Ureter (tissue), 1 donor: ENCODE measurements at regions not wholly inside any gene's neighbourhood (a gene's known extent, or its start where the extent isn't known, plus 50 kb on each side); places are given as distances from the start of the nearest gene placed in this dataset.
"Not testable (repeated sequence)": the region's sequence is repeated elsewhere in the genome, so short reads cannot be mapped to it uniquely, and the experiment has no call there.

Experiments used
- DNase-seq: peaks from one replicate; pipeline ENCODE4 v3.0.0-alpha.2; 2020; ENCODE audit warnings: low spot score
- donor health status: DM: yes; HTN: yes; CAD: no.

DNA sequence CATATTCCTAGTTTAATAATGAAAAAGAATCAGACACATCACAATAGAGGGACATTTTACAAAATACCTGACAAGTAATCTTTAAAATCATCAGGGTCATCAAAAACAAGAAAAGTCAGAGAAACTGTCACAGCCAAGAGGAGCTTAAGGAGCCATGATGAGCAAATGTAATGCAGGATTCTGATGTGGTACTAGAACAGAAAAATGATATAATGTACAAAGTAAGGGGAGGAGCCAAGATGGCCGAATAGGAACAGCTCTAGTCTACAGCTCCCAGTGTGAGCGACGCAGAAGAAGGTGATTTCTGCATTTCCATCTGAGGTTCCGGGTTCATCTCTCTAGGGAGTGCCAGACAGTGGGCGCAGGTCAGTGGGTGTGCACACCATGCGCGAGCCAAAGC is 198.0 kb upstream of the FAT3 start:
- DNase-seq = no peak

- DNase-seq = no peak
These were observed 199.8 kb upstream of the FAT3 start for GRCh38 chr11:92024788-92025187.

- DNase-seq = no peak
These were observed 202.1 kb upstream of the FAT3 start for GRCh38 chr11:92022499-92022898.

DNA sequence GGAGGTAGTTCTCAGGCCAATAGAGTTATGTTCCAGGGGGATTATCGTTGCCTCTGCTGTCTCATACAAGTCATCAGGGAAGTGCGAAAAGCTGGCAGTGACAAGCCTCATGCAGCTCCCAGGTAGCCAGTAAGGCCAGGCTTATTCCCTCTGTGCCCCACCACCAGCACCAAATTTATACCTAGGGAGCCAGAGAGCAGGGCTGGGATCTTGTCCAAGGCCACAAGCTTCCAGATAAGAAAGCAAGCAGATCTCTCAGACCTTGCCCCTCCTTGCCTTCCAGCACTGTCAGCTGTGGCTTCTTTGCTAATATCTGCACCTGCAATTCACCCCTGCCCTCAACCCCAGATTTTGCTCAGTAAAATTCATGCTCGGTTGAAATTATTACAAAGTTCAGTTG is 206.3 kb upstream of the FAT3 start:
- DNase-seq = no peak

- no peak for DNase-seq
These were observed 216.4 kb upstream of the FAT3 start for GRCh38 chr11:92008249-92008648.

GRCh38 chr11:92002568-92002967 is 222.1 kb upstream of the FAT3 start:
- DNase-seq = no peak

DNA sequence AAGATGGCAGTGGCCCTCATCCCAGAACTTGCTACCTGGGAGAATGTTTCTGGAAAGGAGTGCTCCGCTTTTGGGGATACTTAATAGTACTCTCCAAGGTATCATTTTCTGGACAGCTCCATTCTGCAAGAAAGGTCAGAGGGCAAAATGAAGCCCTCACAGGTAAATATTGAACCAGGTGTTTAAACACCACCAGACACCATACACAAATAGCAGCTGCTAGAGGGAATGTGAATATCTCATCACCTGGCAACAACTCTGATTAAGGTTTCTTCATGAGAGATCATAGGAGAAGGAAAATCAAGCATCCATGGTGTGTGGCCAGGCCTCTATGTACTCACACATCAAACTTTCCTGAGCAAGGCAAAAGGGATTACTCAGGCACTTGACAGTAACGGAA is 226.1 kb upstream of the FAT3 start:
- DNase-seq = no peak

DNA sequence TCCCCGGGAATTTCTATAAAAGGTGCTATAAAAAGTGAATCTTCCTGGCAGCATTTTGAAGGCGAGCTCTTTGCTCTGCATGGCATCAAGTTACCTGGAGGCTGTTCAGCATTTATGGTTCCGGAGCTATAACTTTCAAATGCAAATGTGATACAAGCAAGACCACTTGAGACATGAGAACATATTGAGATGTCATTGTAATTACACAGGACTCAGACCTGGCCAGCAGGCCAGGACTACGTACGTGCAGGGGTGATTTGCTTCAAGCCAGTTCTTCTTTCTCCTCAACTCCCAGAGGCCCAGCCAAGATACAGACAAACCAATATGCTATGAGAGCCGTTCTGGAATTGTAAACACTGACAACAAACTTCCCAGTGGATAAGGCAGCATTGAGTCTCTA is 227.4 kb upstream of the FAT3 start:
- no peak for DNase-seq

DNA sequence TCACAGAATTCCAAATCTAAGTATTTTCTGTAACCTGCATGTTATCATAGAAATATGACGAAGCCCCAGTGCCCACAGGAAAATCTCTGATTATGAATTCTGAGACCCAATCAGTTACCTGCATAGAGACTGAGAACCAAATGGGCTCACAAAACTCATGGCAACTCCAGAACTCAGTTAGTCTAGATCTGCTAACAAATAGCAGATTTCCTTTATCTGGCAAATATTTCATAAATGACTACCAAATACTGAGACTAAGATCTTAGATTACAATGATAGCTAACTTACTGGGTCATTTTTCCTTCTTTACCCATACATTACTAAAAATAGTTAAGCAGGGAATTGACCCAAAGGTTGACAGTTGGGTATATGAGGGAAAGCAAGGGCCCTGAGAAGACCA is 228.1 kb upstream of the FAT3 start:
- DNase-seq = no peak

DNA sequence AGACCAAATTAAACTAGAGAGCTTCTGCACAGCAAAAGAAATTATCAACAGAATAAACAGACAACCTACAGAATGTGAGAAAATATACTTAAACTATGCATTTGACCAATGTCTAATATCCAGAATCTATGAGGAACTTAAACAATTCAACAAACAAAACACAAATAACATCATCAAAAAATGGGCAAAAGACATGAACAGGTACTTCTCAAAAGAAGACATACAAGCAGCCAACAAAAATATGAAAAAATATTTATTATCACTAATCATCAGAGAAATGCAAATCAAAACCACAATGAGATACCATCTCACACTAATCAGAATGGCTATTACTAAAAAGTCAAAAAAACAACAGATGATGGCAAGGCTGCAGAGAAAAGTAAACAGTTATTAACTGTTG is 236.2 kb upstream of the FAT3 start:
- not testable (repeated sequence) for DNase-seq

- no peak for DNase-seq
These were observed 238.4 kb upstream of the FAT3 start for GRCh38 chr11:91986218-91986617.

GRCh38 chr11:91984033-91984584 is 240.5 kb upstream of the FAT3 start:
- no peak for DNase-seq

- peak; percentile 51 for DNase-seq
These were observed 242.6 kb upstream of the FAT3 start for GRCh38 chr11:91981995-91982394.

DNA sequence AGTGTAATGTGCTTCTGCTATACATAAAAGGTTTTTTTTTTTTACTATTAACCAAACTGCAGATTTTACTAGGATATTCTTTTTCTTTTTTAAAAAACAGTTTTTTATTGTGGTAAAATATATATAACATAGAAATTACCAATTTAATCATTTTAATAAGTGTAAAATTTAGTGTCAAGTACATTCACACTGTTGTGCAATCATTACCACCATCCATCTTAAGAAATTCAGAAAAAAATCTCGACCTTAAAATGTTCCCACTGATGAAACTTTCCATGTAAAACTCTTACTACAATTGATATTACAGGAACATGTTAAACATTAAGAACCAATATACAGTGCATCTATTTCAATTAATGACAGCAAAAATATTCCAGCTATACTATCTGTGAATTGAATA is 244.8 kb upstream of the FAT3 start:
- DNase-seq = no peak

DNA sequence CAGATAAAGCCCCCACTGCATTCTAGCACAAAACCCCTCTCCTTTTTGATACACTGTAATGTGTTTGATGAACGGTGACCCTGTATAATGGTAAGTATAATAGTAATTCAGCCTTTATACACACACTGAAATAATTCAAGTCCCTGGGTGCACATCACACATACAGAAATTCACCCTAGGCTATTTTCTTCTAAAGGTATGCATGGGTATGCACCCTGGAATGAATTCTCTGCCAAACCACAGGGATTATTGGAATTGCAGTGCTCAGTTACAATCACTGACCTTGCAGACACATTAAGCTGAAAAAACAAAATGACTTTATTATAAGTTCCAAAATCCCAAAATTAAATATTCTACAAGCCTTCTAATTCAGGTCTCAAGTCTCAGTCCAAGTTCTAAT is 245.9 kb upstream of the FAT3 start:
- no peak for DNase-seq

DNA sequence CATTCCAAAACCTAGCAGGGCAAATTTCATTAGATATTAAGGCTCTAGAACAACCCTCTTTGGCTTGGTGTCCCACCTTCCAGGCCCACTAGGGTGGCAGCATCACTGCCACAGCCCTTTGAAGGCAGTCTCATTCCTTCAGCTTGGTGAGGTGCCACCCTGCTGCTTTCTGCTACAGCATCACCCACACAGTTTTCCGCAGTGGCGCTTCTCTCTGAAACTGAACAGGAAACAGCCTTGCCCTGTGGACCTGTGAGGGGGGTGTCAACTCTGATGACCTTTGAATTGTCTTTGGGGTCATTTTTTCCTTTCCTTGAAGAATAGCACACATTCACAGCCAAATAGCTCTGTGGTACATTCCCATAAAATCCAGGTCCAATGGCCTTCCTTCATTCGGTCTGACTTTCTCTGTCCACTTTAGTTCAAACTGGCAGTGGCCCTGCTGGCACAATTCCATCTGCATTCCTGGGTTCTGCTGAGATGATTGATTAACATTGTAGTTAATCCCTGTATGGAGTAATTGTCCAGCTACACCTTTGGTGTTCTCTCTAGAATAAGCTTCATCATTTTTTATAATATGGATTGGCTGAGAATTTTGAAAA is 251.9 kb upstream of the FAT3 start:
- DNase-seq = no peak

DNA sequence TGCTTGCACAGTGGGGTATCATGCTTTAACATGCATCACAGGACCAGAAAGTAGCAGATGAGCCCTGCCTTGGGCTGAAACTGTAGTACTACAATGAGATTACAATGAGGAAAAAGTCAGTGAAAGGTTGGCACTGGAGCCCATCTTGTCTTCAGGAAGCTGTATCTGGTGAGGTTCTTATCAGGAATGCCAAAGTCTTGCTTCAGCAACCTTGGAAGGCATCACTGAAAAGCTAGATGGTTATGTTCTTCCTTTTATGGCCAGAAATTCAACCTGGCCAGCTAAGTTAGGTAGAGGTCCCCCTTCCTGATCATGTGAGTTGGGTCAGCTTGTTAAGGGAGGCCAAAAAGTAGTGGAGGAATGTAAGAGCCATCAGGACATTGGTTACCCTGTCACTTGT is 254.0 kb upstream of the FAT3 start:
- DNase-seq = no peak

- no peak for DNase-seq
These were observed 255.1 kb upstream of the FAT3 start for GRCh38 chr11:91969486-91969885.

DNA sequence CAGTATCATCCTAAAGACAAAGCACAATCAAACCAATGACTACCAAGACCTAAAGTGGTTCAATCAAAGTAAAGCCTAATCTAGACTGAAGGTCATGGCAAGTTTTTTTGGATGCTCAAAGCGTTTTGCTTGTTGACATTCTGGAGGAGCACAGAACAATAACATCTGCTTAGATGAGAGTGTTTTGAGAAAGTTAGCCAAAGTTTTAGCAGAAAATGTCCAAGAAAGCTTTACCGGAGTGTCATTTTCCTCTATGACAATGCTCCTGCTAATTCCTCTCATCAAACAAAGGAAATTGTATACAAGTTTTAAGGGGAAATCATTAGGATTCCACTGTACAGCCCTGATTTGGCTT is 256.9 kb upstream of the FAT3 start:
- no peak for DNase-seq

- no peak for DNase-seq
These were observed 257.5 kb upstream of the FAT3 start for GRCh38 chr11:91967026-91967690.

DNA sequence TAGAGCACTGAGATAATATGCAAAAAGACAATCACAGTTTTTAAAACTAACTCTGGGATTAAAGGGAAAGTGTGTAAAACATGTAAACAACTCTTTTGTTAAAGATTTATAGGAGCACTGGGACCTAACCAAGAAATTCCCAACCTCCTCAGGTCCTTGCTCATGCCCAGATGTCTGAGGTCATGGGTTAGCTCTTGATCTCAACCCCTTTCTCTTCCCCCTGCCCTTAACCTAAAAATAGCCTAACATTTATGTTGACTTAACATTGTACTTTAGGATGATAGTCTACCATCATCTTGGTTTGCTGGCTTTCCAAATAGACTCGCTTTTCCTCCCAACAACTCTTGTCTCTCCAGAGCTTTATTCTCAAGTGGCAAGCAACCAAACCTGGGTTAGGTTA is 258.2 kb upstream of the FAT3 start:
- no peak for DNase-seq

DNA sequence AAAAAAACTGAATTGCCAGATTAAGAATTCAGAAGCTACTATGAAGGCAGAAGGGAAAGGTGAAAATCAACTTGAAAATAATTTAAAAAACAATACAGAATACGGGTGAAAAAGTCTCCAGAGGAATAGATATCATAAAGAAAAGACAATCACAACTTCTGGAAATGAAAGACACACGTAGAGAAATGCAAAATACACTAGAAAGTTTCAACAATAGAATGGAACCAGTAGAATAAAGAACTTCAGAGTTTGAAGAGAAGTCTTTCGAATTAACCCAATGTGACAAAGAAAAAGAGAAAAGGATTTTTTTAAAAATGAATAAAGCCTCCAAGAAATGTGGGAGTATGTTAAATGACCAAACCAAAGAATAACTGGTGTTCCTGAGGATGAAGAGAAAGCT is 263.8 kb upstream of the FAT3 start:
- no peak for DNase-seq

- no peak for DNase-seq
These were observed 265.2 kb upstream of the FAT3 start for GRCh38 chr11:91959411-91959810.

DNA sequence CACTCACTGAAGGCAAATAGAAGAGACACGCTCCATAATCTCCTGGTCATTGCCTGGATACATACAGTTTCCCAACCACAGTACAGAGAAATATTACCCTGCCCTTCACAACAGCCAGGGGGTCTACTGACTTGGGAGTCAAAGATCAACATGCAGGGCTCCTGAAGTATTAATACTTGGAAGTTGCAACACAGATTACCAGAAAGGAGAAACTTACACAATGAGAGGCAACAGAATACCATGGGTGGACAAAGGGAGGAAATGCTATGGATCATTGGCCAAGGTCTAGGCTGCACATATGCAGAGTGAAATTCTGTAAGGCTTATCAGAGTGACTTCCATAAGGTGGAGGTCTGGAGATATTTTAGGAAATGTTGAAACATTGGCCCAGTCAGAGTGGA is 267.9 kb upstream of the FAT3 start:
- no peak for DNase-seq
